H9 (cell line): ENCODE measurements at regions not wholly inside any gene's neighbourhood (a gene's known extent, or its start where the extent isn't known, plus 50 kb on each side); places are given as distances from the start of the nearest gene placed in this dataset.

ENCODE experiments used
- DNase-seq: peaks from one replicate; pipeline ENCODE4 v3.0.0-alpha.2; 2017
- H2AFZ ChIP-seq: one replicate; pipeline ENCODE4 v1.6.1; 2013; ENCODE audit warnings: mild to moderate bottlenecking, low read length, control low read depth, moderate library complexity
- H2AK5ac ChIP-seq: 2 replicates; pipeline ENCODE4 v1.6.1; 2013; ENCODE audit warnings: low read length, control low read depth, mixed read lengths; ENCODE audit not compliant: insufficient read length
- H2BK120ac ChIP-seq: one replicate; pipeline ENCODE4 v1.6.1; 2013; ENCODE audit warnings: low read depth, mild to moderate bottlenecking, low read length, control low read depth, inconsistent platforms; ENCODE audit not compliant: poor library complexity, severe bottlenecking
- H2BK12ac ChIP-seq: 2 replicates; pipeline ENCODE4 v1.6.1; 2013; ENCODE audit warnings: low read length, control low read depth, mixed read lengths, low read depth; ENCODE audit not compliant: insufficient read length
- H2BK15ac ChIP-seq: 2 replicates; pipeline ENCODE4 v1.6.1; 2013; ENCODE audit warnings: low read depth, low read length, control low read depth
- H2BK20ac ChIP-seq: one replicate; pipeline ENCODE4 v1.6.1; 2013; ENCODE audit warnings: low read depth, mild to moderate bottlenecking, low read length, control low read depth, inconsistent platforms; ENCODE audit not compliant: poor library complexity, severe bottlenecking
- H2BK5ac ChIP-seq: 2 replicates; pipeline ENCODE4 v1.6.1; 2013; ENCODE audit warnings: low read length, control low read depth, mixed read lengths; ENCODE audit not compliant: insufficient read length
- H3K14ac ChIP-seq: 2 replicates; pipeline ENCODE4 v1.6.1; 2013; ENCODE audit warnings: low read length, control low read depth; ENCODE audit not compliant: insufficient read depth
- H3K18ac ChIP-seq: 2 replicates; pipeline ENCODE4 v1.6.1; 2013; ENCODE audit warnings: low read depth, mild to moderate bottlenecking, mixed read lengths, low read length, control low read depth; ENCODE audit not compliant: insufficient read length
- H3K23ac ChIP-seq: 2 replicates; pipeline ENCODE4 v1.6.1; 2013; ENCODE audit warnings: low read length, control low read depth, mixed read lengths, low read depth; ENCODE audit not compliant: insufficient read length
- H3K23me2 ChIP-seq: 2 replicates; pipeline ENCODE4 v1.6.1; 2013; ENCODE audit warnings: low read depth, mild to moderate bottlenecking, mixed read lengths, low read length, control low read depth; ENCODE audit not compliant: insufficient read length, poor library complexity, severe bottlenecking
- H3K27ac ChIP-seq: 2 replicates; pipeline ENCODE4 v1.5.1; 2013; ENCODE audit warnings: low read length, control low read depth, mixed read lengths, low read depth; ENCODE audit not compliant: insufficient read length
- H3K27me3 ChIP-seq: 2 replicates; pipeline ENCODE4 v1.6.1; 2013; ENCODE audit warnings: low read length, control low read depth, inconsistent platforms; ENCODE audit not compliant: insufficient read depth
- H3K4ac ChIP-seq: 2 replicates; pipeline ENCODE4 v1.6.1; 2013; ENCODE audit warnings: low read depth, mild to moderate bottlenecking, control low read depth, inconsistent platforms, low read length, moderate library complexity
- H3K4me1 ChIP-seq: 2 replicates; pipeline ENCODE4 v1.6.1; 2013; ENCODE audit warnings: low read length, control low read depth, inconsistent platforms; ENCODE audit not compliant: insufficient read depth
- H3K4me2 ChIP-seq: 2 replicates; pipeline ENCODE4 v1.6.1; 2013; ENCODE audit warnings: low read length, control low read depth, mixed read lengths; ENCODE audit not compliant: insufficient read length, insufficient read depth
- H3K56ac ChIP-seq: 2 replicates; pipeline ENCODE4 v1.6.1; 2013; ENCODE audit warnings: low read depth, mild to moderate bottlenecking, mixed read lengths, low read length, control low read depth; ENCODE audit not compliant: insufficient read length
- H3K79me1 ChIP-seq: 2 replicates; pipeline ENCODE4 v1.6.1; 2013; ENCODE audit warnings: low read depth, mild to moderate bottlenecking, moderate library complexity, low read length, control low read depth, inconsistent platforms; ENCODE audit not compliant: insufficient read depth, poor library complexity, severe bottlenecking
- H3K79me2 ChIP-seq: 2 replicates; pipeline ENCODE4 v1.6.1; 2013; ENCODE audit warnings: low read length, control low read depth, inconsistent platforms; ENCODE audit not compliant: insufficient read depth
- H3K9ac ChIP-seq: 2 replicates; pipeline ENCODE4 v1.6.1; 2013; ENCODE audit warnings: low read length, control low read depth, mixed read lengths; ENCODE audit not compliant: insufficient read length; ENCODE audit errors: extremely low read depth
- H3K9me3 ChIP-seq: one replicate; pipeline ENCODE4 v1.6.1; 2013; ENCODE audit warnings: low read depth, low read length, inconsistent platforms; ENCODE audit not compliant: control insufficient read depth
- H3T11ph ChIP-seq: one replicate; pipeline ENCODE4 v1.6.1; 2013; ENCODE audit warnings: mild to moderate bottlenecking, low read length, control low read depth, inconsistent platforms
- H4K20me1 ChIP-seq: one replicate; pipeline ENCODE4 v1.6.1; 2013; ENCODE audit not compliant: control insufficient read depth, insufficient read length, insufficient read depth
- H4K5ac ChIP-seq: 2 replicates; pipeline ENCODE4 v1.6.1; 2013; ENCODE audit warnings: low read depth, mild to moderate bottlenecking, mixed read lengths, low read length, control low read depth; ENCODE audit not compliant: insufficient read length
- H4K8ac ChIP-seq: replicated peaks from 2 replicates; pipeline ENCODE4 v1.6.1; 2013; ENCODE audit warnings: low read length, control low read depth, mixed read lengths, low read depth; ENCODE audit not compliant: insufficient read length
- H4K91ac ChIP-seq: 2 replicates; pipeline ENCODE4 v1.6.1; 2013; ENCODE audit warnings: low read depth, mild to moderate bottlenecking, moderate library complexity, mixed read lengths, low read length, control low read depth; ENCODE audit not compliant: insufficient read length
- H3K27ac Mint-ChIP-seq, 3 experiments: 2 replicates in 2 of 3; 3 replicates in 1 of 3; pipeline ENCODE4 v1.8.0; 2020 to 2021; ENCODE audit warnings: mixed read lengths in 3 of 3, mild to moderate bottlenecking in 1 of 3, moderate library complexity in 1 of 3
- H3K27me3 Mint-ChIP-seq: 2 replicates; pipeline ENCODE4 v1.8.0; 2021; ENCODE audit warnings: low read depth, mild to moderate bottlenecking, moderate library complexity, mixed read lengths
- H3K36me3 Mint-ChIP-seq, 3 experiments: 2 replicates in 2 of 3; 3 replicates in 1 of 3; pipeline ENCODE4 v1.8.0; 2020 to 2021; ENCODE audit warnings: low read depth in 3 of 3, mixed read lengths in 3 of 3; ENCODE audit not compliant: insufficient read depth in 1 of 3
- H3K4me1 Mint-ChIP-seq, 2 experiments: 2 replicates each; pipeline ENCODE4 v1.8.0; 2020; ENCODE audit warnings: mixed read lengths in 2 of 2
- H3K4me3 Mint-ChIP-seq, 2 experiments: 2 replicates in 1 of 2; 3 replicates in 1 of 2; pipeline ENCODE4 v1.8.0; 2020 to 2021; ENCODE audit warnings: mild to moderate bottlenecking in 2 of 2, mixed read lengths in 2 of 2, moderate library complexity in 1 of 2
- H3K9me3 Mint-ChIP-seq, 2 experiments: 2 replicates in 1 of 2; 3 replicates in 1 of 2; pipeline ENCODE4 v1.8.0; 2020; ENCODE audit warnings: mild to moderate bottlenecking in 2 of 2, mixed read lengths in 2 of 2, moderate library complexity in 1 of 2
- CTCF ChIP-seq: fragments of 200-600 bp; sonication (generic); conservative IDR thresholded peaks from 3 replicates; pipeline ENCODE4 v1.8.0; 2021; ENCODE audit warnings: antibody characterized with exemption, mild to moderate bottlenecking
- WGBS: extraction: QIAGEN DNeasy Blood & Tissue Kit; methylation state at CpG from one replicate; pipeline ENCODE4 v1.1.7; 2013; ENCODE audit warnings: missing lambda C conversion rate, low lambda C conversion rate, mixed read lengths; ENCODE audit not compliant: insufficient read length; ENCODE audit errors: extremely low coverage; 5-methylcytosine and 5-hydroxymethylcytosine counted together

- H4K5ac ChIP-seq, result no peak overlapping the region
- H3K23me2 ChIP-seq, result no peaks in the 10 kb centered on the region
- no peak overlapping the region for H2BK15ac ChIP-seq
- no peak overlapping the region for H3K14ac ChIP-seq
- no peak overlapping the region for H4K8ac ChIP-seq
- H3K27ac ChIP-seq, result no peak overlapping the region
- H3K18ac ChIP-seq, result no peak overlapping the region
- Mint-ChIP-seq H3K27ac (no peak overlapping the region; a peak in 1 of 7 replicates), H3K4me1 (peaks cover 53 to 62% of the 10 kb centered on the region in 2 experiments), H3K4me3 (no peak overlapping the region), H3K27me3 (peaks cover 3% of the 10 kb centered on the region; the same call in 1 of the 2 replicates), H3K36me3 (no peaks in the 10 kb centered on the region), H3K9me3 (no peaks in the 10 kb centered on the region; a peak in 1 of 5 replicates)
- no peak overlapping the region for H3K23ac ChIP-seq
- TF ChIP-seq CTCF, result no peak
- H4K91ac ChIP-seq, result no peak overlapping the region
- no peak overlapping the region for H2BK20ac ChIP-seq
- no peak overlapping the region for H2BK5ac ChIP-seq
- H3K27me3 ChIP-seq, result no peaks in the 10 kb centered on the region
- no peaks in the 10 kb centered on the region for H4K20me1 ChIP-seq
- H3K56ac ChIP-seq, result no peak overlapping the region
- H2BK12ac ChIP-seq, result no peak overlapping the region
- no peaks in the 10 kb centered on the region for H3K79me2 ChIP-seq
- no peaks in the 10 kb centered on the region for H3K79me1 ChIP-seq
- no peaks in the 10 kb centered on the region for H3K9me3 ChIP-seq
- H3K9ac ChIP-seq, result no peak overlapping the region
- peaks cover 16% of the 10 kb centered on the region for H3K4me1 ChIP-seq
- H3K4ac ChIP-seq, result no peak overlapping the region
- no CpG with 5 or more reads among the region's 1 CpG for WGBS
- no peak overlapping the region for H3K4me2 ChIP-seq
- no peak overlapping the region for H2AFZ ChIP-seq
- no peak overlapping the region for H2AK5ac ChIP-seq
- H2BK120ac ChIP-seq, result no peak overlapping the region
- H3T11ph ChIP-seq, result no peak overlapping the region
- DNase-seq, result no peak
These were observed 462.1 kb upstream of the ADAMTS9 start for GRCh38 chr3:65149877-65150276.
